ENCODE measurements at regions not wholly inside any gene's neighbourhood (a gene's known extent, or its start where the extent isn't known, plus 50 kb on each side); places are given as distances from the start of the nearest gene placed in this dataset.
"Not testable (repeated sequence)": the region's sequence is repeated elsewhere in the genome, so short reads cannot be mapped to it uniquely, and the experiment has no call there.

GRCh38 chr6:105675715-105676397, 273.0 kb upstream of the PREP start:
- Histone ChIP-seq H3K9ac (ENCODE audit: low read length) (no peak overlapping the region), H3K27me3 (ENCODE audit: control insufficient read depth, insufficient read depth, low read length) (no peaks in the 10 kb centered on the region), H3K9me3 (ENCODE audit: control insufficient read depth, insufficient read depth, low read depth, low read length) (no peaks in the 10 kb centered on the region), H3K36me3 (ENCODE audit: control insufficient read depth, insufficient read depth, low read length) (no peaks in the 10 kb centered on the region), H3K27ac (ENCODE audit: low read depth, low read length) (no peak overlapping the region), H3K4me1 (ENCODE audit: control insufficient read depth, insufficient read depth, low read length) (no peaks in the 10 kb centered on the region), H3K4me3 (ENCODE audit: low read depth, low read length) (no peak overlapping the region)

- not testable (repeated sequence) for H3K27ac ChIP-seq (ENCODE audit: low read depth, low read length); H3K27me3 ChIP-seq (ENCODE audit: control insufficient read depth, insufficient read depth, low read length); H3K9ac ChIP-seq (ENCODE audit: low read length); H3K4me1 ChIP-seq (ENCODE audit: control insufficient read depth, insufficient read depth, low read length); H3K4me3 ChIP-seq (ENCODE audit: low read depth, low read length); H3K9me3 ChIP-seq (ENCODE audit: control insufficient read depth, insufficient read depth, low read depth, low read length); H3K36me3 ChIP-seq (ENCODE audit: control insufficient read depth, insufficient read depth, low read length)
Measured at GRCh38 chr6:105672856-105673538, 270.1 kb upstream of the PREP start.

- Histone ChIP-seq H3K36me3 (ENCODE audit: control insufficient read depth, insufficient read depth, low read length) (no peaks in the 10 kb centered on the region), H3K27me3 (ENCODE audit: control insufficient read depth, insufficient read depth, low read length) (no peaks in the 10 kb centered on the region), H3K4me1 (ENCODE audit: control insufficient read depth, insufficient read depth, low read length) (peaks cover 4% of the 10 kb centered on the region; the same call in 1 of the 2 replicates), H3K27ac (ENCODE audit: low read depth, low read length) (no peak overlapping the region), H3K4me3 (ENCODE audit: low read depth, low read length) (no peak overlapping the region), H3K9me3 (ENCODE audit: control insufficient read depth, insufficient read depth, low read depth, low read length) (0 out of 2 replicates have a peak, but pooled peaks cover 9% of the 10 kb centered on the region), H3K9ac (ENCODE audit: low read length) (no peak overlapping the region)
Measured at GRCh38 chr6:105669232-105669631, 266.4 kb upstream of the PREP start.

GRCh38 chr6:105667056-105667455, 264.2 kb upstream of the PREP start:
- Histone ChIP-seq H3K4me3 (ENCODE audit: low read depth, low read length) (no peak overlapping the region), H3K27me3 (ENCODE audit: control insufficient read depth, insufficient read depth, low read length) (no peaks in the 10 kb centered on the region), H3K9me3 (ENCODE audit: control insufficient read depth, insufficient read depth, low read depth, low read length) (0 out of 2 replicates have a peak, but pooled peaks cover 9% of the 10 kb centered on the region), H3K36me3 (ENCODE audit: control insufficient read depth, insufficient read depth, low read length) (no peaks in the 10 kb centered on the region), H3K9ac (ENCODE audit: low read length) (no peak overlapping the region), H3K4me1 (ENCODE audit: control insufficient read depth, insufficient read depth, low read length) (peaks cover 4% of the 10 kb centered on the region; the same call in 1 of the 2 replicates), H3K27ac (ENCODE audit: low read depth, low read length) (no peak overlapping the region)

- peaks cover 4% of the 10 kb centered on the region; the same call in 1 of the 2 replicates for H3K4me1 ChIP-seq (ENCODE audit: control insufficient read depth, insufficient read depth, low read length)
- 0 out of 2 replicates have a peak, but pooled peaks cover 9% of the 10 kb centered on the region for H3K9me3 ChIP-seq (ENCODE audit: control insufficient read depth, insufficient read depth, low read depth, low read length)
- H3K4me3 ChIP-seq (ENCODE audit: low read depth, low read length), result no peak overlapping the region
- H3K27me3 ChIP-seq (ENCODE audit: control insufficient read depth, insufficient read depth, low read length), result no peaks in the 10 kb centered on the region
- H3K36me3 ChIP-seq (ENCODE audit: control insufficient read depth, insufficient read depth, low read length), result no peaks in the 10 kb centered on the region
- no peak overlapping the region for H3K27ac ChIP-seq (ENCODE audit: low read depth, low read length)
- no peak overlapping the region for H3K9ac ChIP-seq (ENCODE audit: low read length)
Measured at GRCh38 chr6:105664931-105665330, 262.0 kb upstream of the PREP start.

- no peaks in the 10 kb centered on the region for H3K36me3 ChIP-seq (ENCODE audit: control insufficient read depth, insufficient read depth, low read length)
- H3K4me3 ChIP-seq (ENCODE audit: low read depth, low read length), result no peak overlapping the region
- H3K27ac ChIP-seq (ENCODE audit: low read depth, low read length), result no peak overlapping the region
- peaks cover 6% of the 10 kb centered on the region; the same call in 1 of the 2 replicates for H3K4me1 ChIP-seq (ENCODE audit: control insufficient read depth, insufficient read depth, low read length)
- no peaks in the 10 kb centered on the region for H3K9me3 ChIP-seq (ENCODE audit: control insufficient read depth, insufficient read depth, low read depth, low read length)
- no peak overlapping the region for H3K9ac ChIP-seq (ENCODE audit: low read length)
- no peaks in the 10 kb centered on the region for H3K27me3 ChIP-seq (ENCODE audit: control insufficient read depth, insufficient read depth, low read length)
Measured at GRCh38 chr6:105651969-105652368, 249.1 kb upstream of the PREP start.

- no peak overlapping the region for H3K9ac ChIP-seq (ENCODE audit: low read length)
- peaks cover 6% of the 10 kb centered on the region; the same call in 1 of the 2 replicates for H3K4me1 ChIP-seq (ENCODE audit: control insufficient read depth, insufficient read depth, low read length)
- no peak overlapping the region for H3K4me3 ChIP-seq (ENCODE audit: low read depth, low read length)
- H3K9me3 ChIP-seq (ENCODE audit: control insufficient read depth, insufficient read depth, low read depth, low read length), result no peaks in the 10 kb centered on the region
- H3K27ac ChIP-seq (ENCODE audit: low read depth, low read length), result no peak overlapping the region
- H3K27me3 ChIP-seq (ENCODE audit: control insufficient read depth, insufficient read depth, low read length), result no peaks in the 10 kb centered on the region
- H3K36me3 ChIP-seq (ENCODE audit: control insufficient read depth, insufficient read depth, low read length), result no peaks in the 10 kb centered on the region
Measured at GRCh38 chr6:105650347-105650746, 247.5 kb upstream of the PREP start.

GRCh38 chr6:105649192-105649591, 246.3 kb upstream of the PREP start:
- Histone ChIP-seq H3K9ac (ENCODE audit: low read length) (no peak overlapping the region), H3K27ac (ENCODE audit: low read depth, low read length) (no peak overlapping the region), H3K4me3 (ENCODE audit: low read depth, low read length) (no peak overlapping the region), H3K36me3 (ENCODE audit: control insufficient read depth, insufficient read depth, low read length) (no peaks in the 10 kb centered on the region), H3K9me3 (ENCODE audit: control insufficient read depth, insufficient read depth, low read depth, low read length) (no peaks in the 10 kb centered on the region), H3K27me3 (ENCODE audit: control insufficient read depth, insufficient read depth, low read length) (no peaks in the 10 kb centered on the region), H3K4me1 (ENCODE audit: control insufficient read depth, insufficient read depth, low read length) (peaks cover 6% of the 10 kb centered on the region; the same call in 1 of the 2 replicates)

GRCh38 chr6:105648276-105648675, 245.4 kb upstream of the PREP start:
- H3K4me1 ChIP-seq (ENCODE audit: control insufficient read depth, insufficient read depth, low read length), result peaks cover 6% of the 10 kb centered on the region; the same call in 1 of the 2 replicates
- no peaks in the 10 kb centered on the region for H3K27me3 ChIP-seq (ENCODE audit: control insufficient read depth, insufficient read depth, low read length)
- H3K9me3 ChIP-seq (ENCODE audit: control insufficient read depth, insufficient read depth, low read depth, low read length), result no peaks in the 10 kb centered on the region
- no peak overlapping the region for H3K27ac ChIP-seq (ENCODE audit: low read depth, low read length)
- no peak overlapping the region for H3K9ac ChIP-seq (ENCODE audit: low read length)
- no peaks in the 10 kb centered on the region for H3K36me3 ChIP-seq (ENCODE audit: control insufficient read depth, insufficient read depth, low read length)
- H3K4me3 ChIP-seq (ENCODE audit: low read depth, low read length), result no peak overlapping the region

- Histone ChIP-seq H3K4me3 (ENCODE audit: low read depth, low read length) (no peak overlapping the region), H3K27me3 (ENCODE audit: control insufficient read depth, insufficient read depth, low read length) (no peaks in the 10 kb centered on the region), H3K36me3 (ENCODE audit: control insufficient read depth, insufficient read depth, low read length) (no peaks in the 10 kb centered on the region), H3K4me1 (ENCODE audit: control insufficient read depth, insufficient read depth, low read length) (peaks cover 6% of the 10 kb centered on the region; the same call in 1 of the 2 replicates), H3K9ac (ENCODE audit: low read length) (no peak overlapping the region), H3K27ac (ENCODE audit: low read depth, low read length) (no peak overlapping the region), H3K9me3 (ENCODE audit: control insufficient read depth, insufficient read depth, low read depth, low read length) (no peaks in the 10 kb centered on the region)
Measured at GRCh38 chr6:105646391-105646867, 243.5 kb upstream of the PREP start.

- Histone ChIP-seq H3K9me3 (ENCODE audit: control insufficient read depth, insufficient read depth, low read depth, low read length) (no peaks in the 10 kb centered on the region), H3K27me3 (ENCODE audit: control insufficient read depth, insufficient read depth, low read length) (no peaks in the 10 kb centered on the region), H3K4me3 (ENCODE audit: low read depth, low read length) (no peak overlapping the region), H3K9ac (ENCODE audit: low read length) (no peak overlapping the region), H3K36me3 (ENCODE audit: control insufficient read depth, insufficient read depth, low read length) (no peaks in the 10 kb centered on the region), H3K27ac (ENCODE audit: low read depth, low read length) (no peak overlapping the region), H3K4me1 (ENCODE audit: control insufficient read depth, insufficient read depth, low read length) (peaks cover 6% of the 10 kb centered on the region; the same call in 1 of the 2 replicates)
Measured at GRCh38 chr6:105645958-105646357, 243.1 kb upstream of the PREP start.

All from HUES6 (cell line).